H1 (cell line): ENCODE measurements at regions not wholly inside any gene's neighbourhood (a gene's known extent, or its start where the extent isn't known, plus 50 kb on each side); places are given as distances from the start of the nearest gene placed in this dataset.

Source experiments
- CTCF ChIA-PET: fragments of 300-600 bp; sonication (Branson Sonifier 250); formaldehyde crosslinking; loops from one replicate; lab custom pipeline; 2021; ENCODE audit not compliant: partially characterized antibody; lab: Charles Lee
- POLR2A ChIA-PET: fragments of 300-600 bp; sonication (Branson Sonifier 250); formaldehyde crosslinking; loops from one replicate; lab custom pipeline; 2021; ENCODE audit warnings: inconsistent platforms; ENCODE audit not compliant: partially characterized antibody; lab: Charles Lee
- DNase-seq, 2 experiments: peaks; one replicate each; pipeline versions ENCODE4 v3.0.0 to v3.0.0-alpha.2; 2010 to 2022; ENCODE audit warnings: low spot score in 2 of 2, low read depth in 1 of 2, mixed read lengths in 1 of 2
- FAIRE-seq: peaks from 2 replicates; lab custom pipeline; 2011; peaks lifted over from hg19 to GRCh38; lab: Jason Lieb, UNC
- H2AFZ ChIP-seq: 2 replicates; pipeline ENCODE4 v1.8.1; 2012; ENCODE audit warnings: low read length, inconsistent platforms
- H2AK5ac ChIP-seq: 2 replicates; pipeline ENCODE4 v1.6.1; 2013; ENCODE audit warnings: low read depth, low read length
- H2BK120ac ChIP-seq: replicated peaks from 2 replicates; pipeline ENCODE3; 2013; ENCODE audit warnings: low read depth, low read length, inconsistent platforms
- H2BK12ac ChIP-seq: 2 replicates; pipeline ENCODE4 v1.6.1; 2013; ENCODE audit warnings: low read depth, low read length
- H2BK15ac ChIP-seq: 2 replicates; pipeline ENCODE4 v1.6.1; 2013; ENCODE audit warnings: low read length
- H2BK20ac ChIP-seq: 2 replicates; pipeline ENCODE4 v1.6.1; 2013; ENCODE audit warnings: low read length
- H2BK5ac ChIP-seq: 2 replicates; pipeline ENCODE4 v1.6.1; 2013; ENCODE audit warnings: low read depth, low read length
- H3K14ac ChIP-seq: 2 replicates; pipeline ENCODE4 v1.6.1; 2013; ENCODE audit warnings: inconsistent platforms; ENCODE audit not compliant: insufficient read length
- H3K18ac ChIP-seq: 2 replicates; pipeline ENCODE4 v1.6.1; 2013; ENCODE audit warnings: low read length; ENCODE audit errors: extremely low read depth
- H3K23ac ChIP-seq: 2 replicates; pipeline ENCODE4 v1.6.1; 2013; ENCODE audit warnings: inconsistent platforms; ENCODE audit not compliant: insufficient read length
- H3K23me2 ChIP-seq: 2 replicates; pipeline ENCODE4 v1.6.1; 2013; ENCODE audit warnings: low read depth, low read length
- H3K27ac ChIP-seq: 2 replicates; pipeline ENCODE4 v1.6.1; 2011; ENCODE audit warnings: low read depth, low read length, inconsistent platforms
- H3K27me3 ChIP-seq, 4 experiments: replicated peaks in 1 of 4; 1 replicate in 1 of 4; 2 replicates in 3 of 4; pipeline versions ENCODE4 v1.6.1 to v1.8.1; 2011 to 2013; ENCODE audit warnings: low read length in 3 of 4, mild to moderate bottlenecking in 3 of 4, inconsistent platforms in 2 of 4, mixed read lengths in 2 of 4, moderate library complexity in 1 of 4; ENCODE audit not compliant: control insufficient read depth in 3 of 4, insufficient read depth in 3 of 4; ENCODE audit errors: extremely low read depth in 1 of 4
- H3K36me3 ChIP-seq, 4 experiments: 2 replicates each; pipeline versions ENCODE4 v1.6.1 to v1.8.1; 2011 to 2013; ENCODE audit warnings: mild to moderate bottlenecking in 4 of 4, low read length in 3 of 4, moderate library complexity in 2 of 4, control low read depth in 1 of 4, inconsistent platforms in 1 of 4; ENCODE audit not compliant: insufficient read depth in 4 of 4, control insufficient read depth in 2 of 4
- H3K4ac ChIP-seq: replicated peaks from 2 replicates; pipeline ENCODE3; 2013; ENCODE audit warnings: low read length, low read depth, mixed read lengths, inconsistent platforms; ENCODE audit not compliant: insufficient read length
- H3K4me1 ChIP-seq, 4 experiments: replicated peaks in 1 of 4; 1 replicate in 1 of 4; 2 replicates in 3 of 4; pipeline versions ENCODE4 v1.6.1 to v1.8.1; 2011 to 2013; ENCODE audit warnings: low read length in 3 of 4, inconsistent platforms in 2 of 4, mixed read lengths in 1 of 4; ENCODE audit not compliant: insufficient read depth in 4 of 4, control insufficient read depth in 3 of 4
- H3K4me2 ChIP-seq, 2 experiments: 2 replicates each; pipeline versions ENCODE4 v1.6.1 to v1.8.1; 2011 to 2013; ENCODE audit warnings: low read depth in 2 of 2, low read length in 2 of 2, control low read depth in 1 of 2, inconsistent platforms in 1 of 2, mild to moderate bottlenecking in 1 of 2; ENCODE audit not compliant: insufficient read depth in 1 of 2
- H3K4me3 ChIP-seq, 4 experiments: fragments of 200-600, 300-600 bp in 1 of 4; sonication (generic), shearing (Covaris generic), sonication (Bioruptor Twin) in 1 of 4; 2 replicates each; pipeline versions ENCODE4 v1.5.1 to v1.8.1; 2011 to 2016; ENCODE audit warnings: low read length in 4 of 4, low read depth in 3 of 4, control low read depth in 2 of 4, inconsistent platforms in 2 of 4, mild to moderate bottlenecking in 2 of 4, mixed read lengths in 1 of 4, moderate library complexity in 1 of 4; ENCODE audit not compliant: insufficient read depth in 2 of 4; ENCODE audit errors: extremely low read depth in 1 of 4
- H3K56ac ChIP-seq: replicated peaks from 2 replicates; pipeline ENCODE3; 2013; ENCODE audit warnings: low read depth, mild to moderate bottlenecking, mixed read lengths, low read length, inconsistent platforms; ENCODE audit not compliant: insufficient read length
- H3K79me1 ChIP-seq: 2 replicates; pipeline ENCODE4 v1.6.1; 2013; ENCODE audit warnings: low read depth, low read length, control low read depth
- H3K79me2 ChIP-seq, 2 experiments: 2 replicates each; pipeline versions ENCODE4 v1.6.1 to v1.8.1; 2012 to 2013; ENCODE audit warnings: low read length in 2 of 2, mild to moderate bottlenecking in 2 of 2, inconsistent platforms in 1 of 2; ENCODE audit not compliant: insufficient read depth in 2 of 2, control insufficient read depth in 1 of 2
- H3K9ac ChIP-seq, 4 experiments: replicated peaks in 1 of 4; 1 replicate in 1 of 4; 2 replicates in 3 of 4; pipeline versions ENCODE4 v1.6.1 to v1.8.1; 2011 to 2013; ENCODE audit warnings: low read depth in 3 of 4, low read length in 3 of 4, control low read depth in 2 of 4, mild to moderate bottlenecking in 2 of 4, moderate library complexity in 2 of 4, inconsistent platforms in 1 of 4; ENCODE audit errors: extremely low read depth in 1 of 4
- H3K9me3 ChIP-seq, 2 experiments: 2 replicates each; pipeline versions ENCODE4 v1.6.1 to v1.8.1; 2012 to 2013; ENCODE audit warnings: mild to moderate bottlenecking in 2 of 2, moderate library complexity in 2 of 2, control low read depth in 1 of 2, inconsistent platforms in 1 of 2, low read depth in 1 of 2, low read length in 1 of 2, mixed read lengths in 1 of 2; ENCODE audit not compliant: insufficient read depth in 2 of 2
- H4K20me1 ChIP-seq, 2 experiments: replicated peaks in 1 of 2; 2 replicates each; pipeline versions ENCODE3 to v1.8.1; 2011 to 2013; ENCODE audit warnings: inconsistent platforms in 2 of 2, low read length in 2 of 2, mild to moderate bottlenecking in 1 of 2; ENCODE audit not compliant: insufficient read depth in 2 of 2, control insufficient read depth in 1 of 2
- H4K5ac ChIP-seq: 2 replicates; pipeline ENCODE4 v1.6.1; 2013; ENCODE audit warnings: low read length, low read depth, mixed read lengths, inconsistent platforms; ENCODE audit not compliant: insufficient read length
- H4K8ac ChIP-seq: 2 replicates; pipeline ENCODE4 v1.8.0; 2013; ENCODE audit warnings: mild to moderate bottlenecking, moderate library complexity, low read length, inconsistent platforms; ENCODE audit not compliant: insufficient read depth; ENCODE audit errors: extremely low read depth
- H4K91ac ChIP-seq: replicated peaks from 2 replicates; pipeline ENCODE3; 2013; ENCODE audit warnings: low read length, mixed read lengths, inconsistent platforms; ENCODE audit not compliant: insufficient read length
- BRCA1 ChIP-seq: IDR thresholded peaks from 2 replicates; pipeline ENCODE4 v1.6.1; 2012; ENCODE audit warnings: low read depth, low read length, improper control_type of control experiment
- SIRT6 ChIP-seq: IDR thresholded peaks from one replicate; pipeline ENCODE4 v1.7.1; 2012; ENCODE audit warnings: low read length, inconsistent platforms
- SIX5 ChIP-seq: IDR thresholded peaks from 2 replicates; pipeline ENCODE4 v1.6.1; 2011; ENCODE audit warnings: mild to moderate bottlenecking, low read depth, low read length
- TAF1 ChIP-seq: IDR thresholded peaks from 2 replicates; pipeline ENCODE4 v1.6.1; 2011; ENCODE audit warnings: mild to moderate bottlenecking, low read depth, low read length
- TCF12 ChIP-seq: IDR thresholded peaks from 2 replicates; pipeline ENCODE4 v1.6.1; 2011; ENCODE audit warnings: low read depth, mild to moderate bottlenecking, low read length
- USF2 ChIP-seq: IDR thresholded peaks from 2 replicates; pipeline ENCODE4 v1.6.1; 2011; ENCODE audit warnings: low read length, improper control_type of control experiment
- YY1 ChIP-seq: IDR thresholded peaks from 2 replicates; pipeline ENCODE4 v1.6.1; 2011; ENCODE audit warnings: low read depth, mild to moderate bottlenecking, low read length
- TF ChIP-seq, protein P1 (sequence below): IDR thresholded peaks from 2 replicates; pipeline ENCODE4 v1.6.1; 2012; ENCODE audit warnings: inconsistent platforms

DNA sequence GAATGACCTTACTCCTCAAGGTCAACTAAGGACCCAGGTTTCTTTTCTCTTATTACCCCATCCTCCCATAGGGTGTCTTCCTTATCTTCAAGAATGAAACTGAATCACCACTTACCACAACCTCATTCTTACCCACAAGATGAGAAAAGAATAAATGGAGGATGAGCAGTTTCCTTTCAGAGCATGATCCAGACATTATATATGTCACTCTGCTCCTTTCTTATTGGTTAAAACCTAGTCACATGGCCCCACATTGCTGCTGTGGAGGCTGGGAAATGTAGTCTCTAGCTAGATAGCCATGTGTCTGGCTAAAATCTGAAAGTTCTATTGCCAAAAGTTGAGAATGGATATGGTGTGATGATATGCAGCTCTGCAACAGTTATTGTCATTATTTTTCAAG is 62.4 kb upstream of the RAI2 start:
- peak; percentile 34; the same call in 1 of the 2 replicates for TF ChIP-seq SIX5
- peak; percentile 73 for TF ChIP-seq USF2
- TF ChIP-seq, protein P1, sequence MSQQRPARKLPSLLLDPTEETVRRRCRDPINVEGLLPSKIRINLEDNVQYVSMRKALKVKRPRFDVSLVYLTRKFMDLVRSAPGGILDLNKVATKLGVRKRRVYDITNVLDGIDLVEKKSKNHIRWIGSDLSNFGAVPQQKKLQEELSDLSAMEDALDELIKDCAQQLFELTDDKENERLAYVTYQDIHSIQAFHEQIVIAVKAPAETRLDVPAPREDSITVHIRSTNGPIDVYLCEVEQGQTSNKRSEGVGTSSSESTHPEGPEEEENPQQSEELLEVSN = no peak
- TF ChIP-seq BRCA1 = no peak
- TF ChIP-seq YY1 = no peak
- TF ChIP-seq SIRT6 = no peak
- TF ChIP-seq TAF1 = no peak
- no peak for TF ChIP-seq TCF12
- Histone ChIP-seq H4K20me1 (no peaks in the 10 kb centered on the region), H3K9me3 (no peaks in the 10 kb centered on the region), H3K27ac (no peak overlapping the region), H2AFZ (no peak overlapping the region), H3K27me3 (no peaks in the 10 kb centered on the region), H4K91ac (no peak overlapping the region), H3K79me2 (no peaks in the 10 kb centered on the region), H3K18ac (no peak overlapping the region), H2BK15ac (no peak overlapping the region), H3K56ac (no peak overlapping the region), H3K79me1 (no peaks in the 10 kb centered on the region), H3K23ac (no peak overlapping the region), H3K14ac (no peak overlapping the region), H3K4me2 (no peak overlapping the region), H2BK12ac (no peak overlapping the region), H3K9ac (no peak overlapping the region), H3K4ac (no peak overlapping the region), H3K4me1 (no peaks in the 10 kb centered on the region), H4K5ac (no peak overlapping the region), H3K36me3 (no peaks in the 10 kb centered on the region), H2AK5ac (no peak overlapping the region), H3K23me2 (no peaks in the 10 kb centered on the region), H2BK5ac (no peak overlapping the region), H2BK20ac (no peak overlapping the region), H2BK120ac (no peak overlapping the region), H4K8ac (no peak overlapping the region), H3K4me3 (no peak overlapping the region)
- no peak for FAIRE-seq
- POLR2A ChIA-PET = no interaction called here
- CTCF ChIA-PET = interaction anchor here (1.1 kb wide), 2 partner anchors 114 to 135 kb away, joined by 3 read pairs; no protein-coding TSS in a partner anchor
- no peak for DNase-seq
